Loucy (cell line): ENCODE measurements at regions not wholly inside any gene's neighbourhood (a gene's known extent, or its start where the extent isn't known, plus 50 kb on each side); places are given as distances from the start of the nearest gene placed in this dataset.

Source experiments
- H2AFZ ChIP-seq: fragments of 200-600 bp; sonication (generic); 2 replicates; pipeline ENCODE4 v1.6.0; 2016; ENCODE audit warnings: antibody characterized with exemption, mild to moderate bottlenecking, low read length, moderate library complexity
- H3F3A ChIP-seq: fragments of 200-600 bp; 2 replicates; pipeline ENCODE4 v1.6.0; 2016; ENCODE audit warnings: antibody characterized with exemption, low read depth, mild to moderate bottlenecking
- H3K27me3 ChIP-seq: fragments of 200-600 bp; sonication (generic); 2 replicates; pipeline ENCODE4 v1.6.1; 2014; ENCODE audit warnings: low read length, mild to moderate bottlenecking; ENCODE audit not compliant: insufficient read depth, poor library complexity, severe bottlenecking
- H3K36me3 ChIP-seq: fragments of 200-600 bp; sonication (generic); 2 replicates; pipeline ENCODE4 v1.6.1; 2016; ENCODE audit warnings: low read length; ENCODE audit not compliant: insufficient read depth
- H3K4me1 ChIP-seq: fragments of 200-600 bp; sonication (generic); 2 replicates; pipeline ENCODE4 v1.5.1; 2014; ENCODE audit warnings: low read length, mild to moderate bottlenecking; ENCODE audit not compliant: insufficient read depth, poor library complexity, severe bottlenecking
- H3K4me2 ChIP-seq: fragments of 200-600 bp; sonication (generic); 2 replicates; pipeline ENCODE4 v1.6.0; 2014; ENCODE audit warnings: antibody characterized with exemption, low read length, low read depth, mild to moderate bottlenecking; ENCODE audit not compliant: poor library complexity, severe bottlenecking
- H3K4me3 ChIP-seq: fragments of 200-600 bp; sonication (generic); 2 replicates; pipeline ENCODE4 v1.5.1; 2014; ENCODE audit warnings: low read length, mild to moderate bottlenecking, mixed read lengths; ENCODE audit not compliant: poor library complexity, severe bottlenecking
- H3K79me2 ChIP-seq: fragments of 200-600 bp; sonication (generic); 2 replicates; pipeline ENCODE4 v1.6.1; 2014; ENCODE audit warnings: low read length; ENCODE audit not compliant: insufficient read depth
- H3K9ac ChIP-seq: fragments of 200-600 bp; sonication (generic); 2 replicates; pipeline ENCODE4 v1.6.0; 2014; ENCODE audit warnings: mild to moderate bottlenecking, low read depth, low read length, moderate library complexity; ENCODE audit not compliant: poor library complexity, severe bottlenecking
- H3K9me2 ChIP-seq: fragments of 200-600 bp; sonication (generic); replicated peaks from 2 replicates; pipeline ENCODE4 v1.6.1; 2016; ENCODE audit warnings: low read depth, low read length, mixed read lengths
- H3K9me3 ChIP-seq: fragments of 200-600 bp; sonication (generic); 2 replicates; pipeline ENCODE4 v1.6.1; 2014; ENCODE audit warnings: mild to moderate bottlenecking, antibody characterized with exemption, low read length, low read depth; ENCODE audit not compliant: insufficient read depth
- H4K20me1 ChIP-seq: fragments of 200-600 bp; sonication (generic); 2 replicates; pipeline ENCODE4 v1.6.0; 2014; ENCODE audit warnings: antibody characterized with exemption, low read length, mild to moderate bottlenecking; ENCODE audit not compliant: insufficient read depth, poor library complexity, severe bottlenecking
- EZH2phosphoT487 ChIP-seq: fragments of 200-600 bp; IDR thresholded peaks from 2 replicates; pipeline ENCODE4 v1.6.1; 2018; ENCODE audit warnings: antibody characterized with exemption, mild to moderate bottlenecking, moderate library complexity, borderline replicate concordance
- TF ChIP-seq, protein P1 (sequence below): fragments of 200-600 bp; sonication (generic); conservative IDR thresholded peaks from 2 replicates; pipeline ENCODE4 v1.5.1; 2014; ENCODE audit warnings: mild to moderate bottlenecking, antibody characterized with exemption, low read length

- H3K9ac ChIP-seq: no peak overlapping the region
- H3K27me3 ChIP-seq: no peaks in the 10 kb centered on the region
- no peak overlapping the region for H2AFZ ChIP-seq
- no peaks in the 10 kb centered on the region for H3K36me3 ChIP-seq
- no peaks in the 10 kb centered on the region for H4K20me1 ChIP-seq
- no peaks in the 10 kb centered on the region for H3K4me1 ChIP-seq
- no peak for TF ChIP-seq EZH2phosphoT487
- TF ChIP-seq, protein P1, sequence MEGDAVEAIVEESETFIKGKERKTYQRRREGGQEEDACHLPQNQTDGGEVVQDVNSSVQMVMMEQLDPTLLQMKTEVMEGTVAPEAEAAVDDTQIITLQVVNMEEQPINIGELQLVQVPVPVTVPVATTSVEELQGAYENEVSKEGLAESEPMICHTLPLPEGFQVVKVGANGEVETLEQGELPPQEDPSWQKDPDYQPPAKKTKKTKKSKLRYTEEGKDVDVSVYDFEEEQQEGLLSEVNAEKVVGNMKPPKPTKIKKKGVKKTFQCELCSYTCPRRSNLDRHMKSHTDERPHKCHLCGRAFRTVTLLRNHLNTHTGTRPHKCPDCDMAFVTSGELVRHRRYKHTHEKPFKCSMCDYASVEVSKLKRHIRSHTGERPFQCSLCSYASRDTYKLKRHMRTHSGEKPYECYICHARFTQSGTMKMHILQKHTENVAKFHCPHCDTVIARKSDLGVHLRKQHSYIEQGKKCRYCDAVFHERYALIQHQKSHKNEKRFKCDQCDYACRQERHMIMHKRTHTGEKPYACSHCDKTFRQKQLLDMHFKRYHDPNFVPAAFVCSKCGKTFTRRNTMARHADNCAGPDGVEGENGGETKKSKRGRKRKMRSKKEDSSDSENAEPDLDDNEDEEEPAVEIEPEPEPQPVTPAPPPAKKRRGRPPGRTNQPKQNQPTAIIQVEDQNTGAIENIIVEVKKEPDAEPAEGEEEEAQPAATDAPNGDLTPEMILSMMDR: no peak
- no peaks in the 10 kb centered on the region for H3F3A ChIP-seq
- no peaks in the 10 kb centered on the region for H3K9me3 ChIP-seq
- no peak overlapping the region for H3K4me3 ChIP-seq
- no peaks in the 10 kb centered on the region for H3K9me2 ChIP-seq
- no peaks in the 10 kb centered on the region for H3K79me2 ChIP-seq
- no peak overlapping the region for H3K4me2 ChIP-seq
Observed at GRCh38 chr5:124859556-124860290, 113.3 kb upstream of the ZNF608 start.

DNA sequence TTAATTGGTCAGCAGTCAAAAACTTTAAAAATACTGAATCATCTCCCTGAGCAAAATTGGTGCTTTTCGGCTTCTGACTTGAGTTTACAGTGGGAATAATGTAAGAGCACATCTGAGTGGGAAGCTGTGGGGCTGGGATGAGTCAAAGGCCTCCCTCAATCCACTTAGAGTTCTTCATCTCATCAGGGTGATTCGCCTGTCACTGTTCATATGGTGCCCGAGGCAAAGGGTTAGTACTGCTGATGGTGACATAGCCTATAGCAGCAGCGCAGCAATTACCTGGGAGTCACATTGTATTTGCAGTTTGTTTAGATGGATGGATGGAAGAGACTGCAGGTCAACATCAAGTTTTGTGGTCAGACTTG, 113.8 kb upstream of the ZNF608 start:
- no peaks in the 10 kb centered on the region for H4K20me1 ChIP-seq

DNA sequence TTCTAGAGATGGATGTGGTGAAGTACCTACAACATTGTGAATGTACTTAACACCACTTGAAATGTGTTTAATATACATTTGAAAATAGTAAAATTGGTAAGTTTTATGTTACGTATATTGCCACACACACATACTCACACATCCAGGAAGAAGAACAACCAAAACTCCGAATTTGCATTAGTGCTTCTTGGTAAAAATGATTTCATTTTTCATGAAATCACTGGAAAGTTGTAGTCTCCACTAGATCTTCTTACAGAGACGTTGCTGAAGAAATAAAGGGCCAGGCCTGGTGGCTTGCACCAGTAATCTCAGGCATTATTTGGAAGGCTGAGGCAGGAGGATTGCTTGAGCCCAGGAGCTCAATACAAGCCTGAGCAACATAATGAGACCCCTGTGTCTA, 118.6 kb upstream of the ZNF608 start:
- TF ChIP-seq, protein P1: no peak
- TF ChIP-seq EZH2phosphoT487: no peak
- Histone ChIP-seq H3K9me3 (no peaks in the 10 kb centered on the region), H2AFZ (no peak overlapping the region), H3K4me1 (peaks cover 23% of the 10 kb centered on the region), H3K4me2 (no peak overlapping the region), H3F3A (no peaks in the 10 kb centered on the region), H3K9ac (no peak overlapping the region), H3K36me3 (no peaks in the 10 kb centered on the region), H3K27me3 (no peaks in the 10 kb centered on the region), H3K4me3 (no peak overlapping the region), H4K20me1 (no peaks in the 10 kb centered on the region), H3K79me2 (no peaks in the 10 kb centered on the region), H3K9me2 (no peaks in the 10 kb centered on the region)

More for the DNA sequence above, 113.8 kb upstream of the ZNF608 start:
- H3K27me3 ChIP-seq: no peaks in the 10 kb centered on the region
- no peaks in the 10 kb centered on the region for H3F3A ChIP-seq
- H2AFZ ChIP-seq: no peak overlapping the region
- no peak overlapping the region for H3K4me2 ChIP-seq
- no peaks in the 10 kb centered on the region for H3K4me1 ChIP-seq
- no peak for TF ChIP-seq EZH2phosphoT487
- TF ChIP-seq, protein P1: no peak
- no peak overlapping the region for H3K4me3 ChIP-seq
- H3K9ac ChIP-seq: no peak overlapping the region
- no peaks in the 10 kb centered on the region for H3K9me2 ChIP-seq
- no peaks in the 10 kb centered on the region for H3K36me3 ChIP-seq
- H3K79me2 ChIP-seq: no peaks in the 10 kb centered on the region
- no peaks in the 10 kb centered on the region for H3K9me3 ChIP-seq
